ENCODE measurements at regions not wholly inside any gene's neighbourhood (a gene's known extent, or its start where the extent isn't known, plus 50 kb on each side); places are given as distances from the start of the nearest gene placed in this dataset.

DNA sequence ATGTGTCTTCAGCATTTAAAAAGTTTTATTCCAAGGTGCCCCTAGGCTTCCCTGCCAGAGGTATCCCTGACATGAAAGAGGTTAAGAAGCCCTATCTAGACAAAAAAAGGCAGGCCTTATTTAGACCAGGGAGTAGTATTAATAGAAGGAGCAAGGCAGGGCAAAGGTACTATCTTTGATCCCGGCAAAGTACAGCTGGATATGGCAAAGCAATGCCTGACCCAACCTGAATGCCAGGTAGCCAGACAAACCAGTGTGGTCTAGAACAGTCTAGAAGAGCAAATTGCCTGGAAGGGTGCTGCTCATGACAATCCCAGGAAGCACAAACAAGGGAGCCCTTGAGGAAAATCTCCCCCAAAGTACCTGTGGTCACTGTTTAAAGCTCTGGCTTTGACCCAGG is 62.6 kb upstream of the SYT13 start:
- no peak overlapping the region for H3K4me3 ChIP-seq
- no peaks in the 10 kb centered on the region for H3K27me3 ChIP-seq (ENCODE audit: insufficient read depth)
- no peak for ATAC-seq
- no peak for TF ChIP-seq STAT1 (IDR thresholded peaks at IDR 0.05; ENCODE audit: unreplicated experiment)
- TF ChIP-seq EZH2 (IDR thresholded peaks at IDR 0.05; ENCODE audit: low read depth, unreplicated experiment): no peak
- no peak for TF ChIP-seq ZNF331 (CRISPR knock-in tag; IDR thresholded peaks at IDR 0.05; ENCODE audit: low read depth)
- no peak for TF ChIP-seq JUNB (IDR thresholded peaks at IDR 0.05; ENCODE audit: unreplicated experiment)
- TF ChIP-seq, protein P1, sequence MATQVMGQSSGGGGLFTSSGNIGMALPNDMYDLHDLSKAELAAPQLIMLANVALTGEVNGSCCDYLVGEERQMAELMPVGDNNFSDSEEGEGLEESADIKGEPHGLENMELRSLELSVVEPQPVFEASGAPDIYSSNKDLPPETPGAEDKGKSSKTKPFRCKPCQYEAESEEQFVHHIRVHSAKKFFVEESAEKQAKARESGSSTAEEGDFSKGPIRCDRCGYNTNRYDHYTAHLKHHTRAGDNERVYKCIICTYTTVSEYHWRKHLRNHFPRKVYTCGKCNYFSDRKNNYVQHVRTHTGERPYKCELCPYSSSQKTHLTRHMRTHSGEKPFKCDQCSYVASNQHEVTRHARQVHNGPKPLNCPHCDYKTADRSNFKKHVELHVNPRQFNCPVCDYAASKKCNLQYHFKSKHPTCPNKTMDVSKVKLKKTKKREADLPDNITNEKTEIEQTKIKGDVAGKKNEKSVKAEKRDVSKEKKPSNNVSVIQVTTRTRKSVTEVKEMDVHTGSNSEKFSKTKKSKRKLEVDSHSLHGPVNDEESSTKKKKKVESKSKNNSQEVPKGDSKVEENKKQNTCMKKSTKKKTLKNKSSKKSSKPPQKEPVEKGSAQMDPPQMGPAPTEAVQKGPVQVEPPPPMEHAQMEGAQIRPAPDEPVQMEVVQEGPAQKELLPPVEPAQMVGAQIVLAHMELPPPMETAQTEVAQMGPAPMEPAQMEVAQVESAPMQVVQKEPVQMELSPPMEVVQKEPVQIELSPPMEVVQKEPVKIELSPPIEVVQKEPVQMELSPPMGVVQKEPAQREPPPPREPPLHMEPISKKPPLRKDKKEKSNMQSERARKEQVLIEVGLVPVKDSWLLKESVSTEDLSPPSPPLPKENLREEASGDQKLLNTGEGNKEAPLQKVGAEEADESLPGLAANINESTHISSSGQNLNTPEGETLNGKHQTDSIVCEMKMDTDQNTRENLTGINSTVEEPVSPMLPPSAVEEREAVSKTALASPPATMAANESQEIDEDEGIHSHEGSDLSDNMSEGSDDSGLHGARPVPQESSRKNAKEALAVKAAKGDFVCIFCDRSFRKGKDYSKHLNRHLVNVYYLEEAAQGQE (IDR thresholded peaks at IDR 0.05; ENCODE audit: unreplicated experiment): no peak
- no peak for TF ChIP-seq NANOG (IDR thresholded peaks at IDR 0.05; ENCODE audit: borderline replicate concordance)
- TF ChIP-seq CREB1 (CRISPR knock-in tag; IDR thresholded peaks at IDR 0.05; ENCODE audit: low read depth): no peak
- TF ChIP-seq EZH2phosphoT487 (IDR thresholded peaks at IDR 0.05; ENCODE audit: unreplicated experiment): no peak
- TF ChIP-seq, protein P2, sequence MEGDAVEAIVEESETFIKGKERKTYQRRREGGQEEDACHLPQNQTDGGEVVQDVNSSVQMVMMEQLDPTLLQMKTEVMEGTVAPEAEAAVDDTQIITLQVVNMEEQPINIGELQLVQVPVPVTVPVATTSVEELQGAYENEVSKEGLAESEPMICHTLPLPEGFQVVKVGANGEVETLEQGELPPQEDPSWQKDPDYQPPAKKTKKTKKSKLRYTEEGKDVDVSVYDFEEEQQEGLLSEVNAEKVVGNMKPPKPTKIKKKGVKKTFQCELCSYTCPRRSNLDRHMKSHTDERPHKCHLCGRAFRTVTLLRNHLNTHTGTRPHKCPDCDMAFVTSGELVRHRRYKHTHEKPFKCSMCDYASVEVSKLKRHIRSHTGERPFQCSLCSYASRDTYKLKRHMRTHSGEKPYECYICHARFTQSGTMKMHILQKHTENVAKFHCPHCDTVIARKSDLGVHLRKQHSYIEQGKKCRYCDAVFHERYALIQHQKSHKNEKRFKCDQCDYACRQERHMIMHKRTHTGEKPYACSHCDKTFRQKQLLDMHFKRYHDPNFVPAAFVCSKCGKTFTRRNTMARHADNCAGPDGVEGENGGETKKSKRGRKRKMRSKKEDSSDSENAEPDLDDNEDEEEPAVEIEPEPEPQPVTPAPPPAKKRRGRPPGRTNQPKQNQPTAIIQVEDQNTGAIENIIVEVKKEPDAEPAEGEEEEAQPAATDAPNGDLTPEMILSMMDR (conservative IDR thresholded peaks at IDR 0.05; ENCODE audit: low read depth in 2 of 2): no peak
- TF ChIP-seq ZNF114 (CRISPR knock-in tag; IDR thresholded peaks at IDR 0.05): no peak
- no peak for TF ChIP-seq POLR2AphosphoS5 (IDR thresholded peaks at IDR 0.05; ENCODE audit: low read depth)
- TF ChIP-seq, protein P3, sequence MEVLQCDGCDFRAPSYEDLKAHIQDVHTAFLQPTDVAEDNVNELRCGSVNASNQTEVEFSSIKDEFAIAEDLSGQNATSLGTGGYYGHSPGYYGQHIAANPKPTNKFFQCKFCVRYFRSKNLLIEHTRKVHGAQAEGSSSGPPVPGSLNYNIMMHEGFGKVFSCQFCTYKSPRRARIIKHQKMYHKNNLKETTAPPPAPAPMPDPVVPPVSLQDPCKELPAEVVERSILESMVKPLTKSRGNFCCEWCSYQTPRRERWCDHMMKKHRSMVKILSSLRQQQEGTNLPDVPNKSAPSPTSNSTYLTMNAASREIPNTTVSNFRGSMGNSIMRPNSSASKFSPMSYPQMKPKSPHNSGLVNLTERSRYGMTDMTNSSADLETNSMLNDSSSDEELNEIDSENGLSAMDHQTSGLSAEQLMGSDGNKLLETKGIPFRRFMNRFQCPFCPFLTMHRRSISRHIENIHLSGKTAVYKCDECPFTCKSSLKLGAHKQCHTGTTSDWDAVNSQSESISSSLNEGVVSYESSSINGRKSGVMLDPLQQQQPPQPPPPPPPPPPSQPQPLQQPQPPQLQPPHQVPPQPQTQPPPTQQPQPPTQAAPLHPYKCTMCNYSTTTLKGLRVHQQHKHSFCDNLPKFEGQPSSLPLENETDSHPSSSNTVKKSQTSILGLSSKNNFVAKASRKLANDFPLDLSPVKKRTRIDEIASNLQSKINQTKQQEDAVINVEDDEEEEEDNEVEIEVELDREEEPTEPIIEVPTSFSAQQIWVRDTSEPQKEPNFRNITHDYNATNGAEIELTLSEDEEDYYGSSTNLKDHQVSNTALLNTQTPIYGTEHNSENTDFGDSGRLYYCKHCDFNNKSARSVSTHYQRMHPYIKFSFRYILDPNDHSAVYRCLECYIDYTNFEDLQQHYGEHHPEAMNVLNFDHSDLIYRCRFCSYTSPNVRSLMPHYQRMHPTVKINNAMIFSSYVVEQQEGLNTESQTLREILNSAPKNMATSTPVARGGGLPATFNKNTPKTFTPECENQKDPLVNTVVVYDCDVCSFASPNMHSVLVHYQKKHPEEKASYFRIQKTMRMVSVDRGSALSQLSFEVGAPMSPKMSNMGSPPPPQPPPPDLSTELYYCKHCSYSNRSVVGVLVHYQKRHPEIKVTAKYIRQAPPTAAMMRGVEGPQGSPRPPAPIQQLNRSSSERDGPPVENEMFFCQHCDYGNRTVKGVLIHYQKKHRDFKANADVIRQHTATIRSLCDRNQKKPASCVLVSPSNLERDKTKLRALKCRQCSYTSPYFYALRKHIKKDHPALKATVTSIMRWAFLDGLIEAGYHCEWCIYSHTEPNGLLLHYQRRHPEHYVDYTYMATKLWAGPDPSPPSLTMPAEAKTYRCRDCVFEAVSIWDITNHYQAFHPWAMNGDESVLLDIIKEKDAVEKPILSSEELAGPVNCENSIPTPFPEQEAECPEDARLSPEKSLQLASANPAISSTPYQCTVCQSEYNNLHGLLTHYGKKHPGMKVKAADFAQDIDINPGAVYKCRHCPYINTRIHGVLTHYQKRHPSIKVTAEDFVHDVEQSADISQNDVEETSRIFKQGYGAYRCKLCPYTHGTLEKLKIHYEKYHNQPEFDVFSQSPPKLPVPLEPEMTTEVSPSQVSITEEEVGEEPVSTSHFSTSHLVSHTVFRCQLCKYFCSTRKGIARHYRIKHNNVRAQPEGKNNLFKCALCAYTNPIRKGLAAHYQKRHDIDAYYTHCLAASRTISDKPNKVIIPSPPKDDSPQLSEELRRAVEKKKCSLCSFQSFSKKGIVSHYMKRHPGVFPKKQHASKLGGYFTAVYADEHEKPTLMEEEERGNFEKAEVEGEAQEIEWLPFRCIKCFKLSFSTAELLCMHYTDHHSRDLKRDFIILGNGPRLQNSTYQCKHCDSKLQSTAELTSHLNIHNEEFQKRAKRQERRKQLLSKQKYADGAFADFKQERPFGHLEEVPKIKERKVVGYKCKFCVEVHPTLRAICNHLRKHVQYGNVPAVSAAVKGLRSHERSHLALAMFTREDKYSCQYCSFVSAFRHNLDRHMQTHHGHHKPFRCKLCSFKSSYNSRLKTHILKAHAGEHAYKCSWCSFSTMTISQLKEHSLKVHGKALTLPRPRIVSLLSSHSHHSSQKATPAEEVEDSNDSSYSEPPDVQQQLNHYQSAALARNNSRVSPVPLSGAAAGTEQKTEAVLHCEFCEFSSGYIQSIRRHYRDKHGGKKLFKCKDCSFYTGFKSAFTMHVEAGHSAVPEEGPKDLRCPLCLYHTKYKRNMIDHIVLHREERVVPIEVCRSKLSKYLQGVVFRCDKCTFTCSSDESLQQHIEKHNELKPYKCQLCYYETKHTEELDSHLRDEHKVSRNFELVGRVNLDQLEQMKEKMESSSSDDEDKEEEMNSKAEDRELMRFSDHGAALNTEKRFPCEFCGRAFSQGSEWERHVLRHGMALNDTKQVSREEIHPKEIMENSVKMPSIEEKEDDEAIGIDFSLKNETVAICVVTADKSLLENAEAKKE (CRISPR knock-in tag; IDR thresholded peaks at IDR 0.05): no peak
- TF ChIP-seq, protein P4, sequence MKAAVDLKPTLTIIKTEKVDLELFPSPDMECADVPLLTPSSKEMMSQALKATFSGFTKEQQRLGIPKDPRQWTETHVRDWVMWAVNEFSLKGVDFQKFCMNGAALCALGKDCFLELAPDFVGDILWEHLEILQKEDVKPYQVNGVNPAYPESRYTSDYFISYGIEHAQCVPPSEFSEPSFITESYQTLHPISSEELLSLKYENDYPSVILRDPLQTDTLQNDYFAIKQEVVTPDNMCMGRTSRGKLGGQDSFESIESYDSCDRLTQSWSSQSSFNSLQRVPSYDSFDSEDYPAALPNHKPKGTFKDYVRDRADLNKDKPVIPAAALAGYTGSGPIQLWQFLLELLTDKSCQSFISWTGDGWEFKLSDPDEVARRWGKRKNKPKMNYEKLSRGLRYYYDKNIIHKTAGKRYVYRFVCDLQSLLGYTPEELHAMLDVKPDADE (IDR thresholded peaks at IDR 0.05): no peak
- H3K79me2 ChIP-seq (replicated peaks; ENCODE audit: insufficient read depth): no peaks in the 10 kb centered on the region
- no peak overlapping the region for H3K4me2 ChIP-seq
- no peaks in the 10 kb centered on the region; the same call in 2 of the 3 replicates for H3K9me3 Mint-ChIP-seq
- no peak overlapping the region for H3K4me3 Mint-ChIP-seq
- no peak overlapping the region for H3K27ac Mint-ChIP-seq
- no peak overlapping the region for H2AFZ ChIP-seq
- no peaks in the 10 kb centered on the region for H4K20me1 ChIP-seq (replicated peaks; ENCODE audit: insufficient read depth)
- DNase-seq (ENCODE audit: low spot score): no peak
- H3K27ac ChIP-seq (ENCODE audit: low read depth): no peak overlapping the region
- H3K4me1 ChIP-seq (ENCODE audit: insufficient read depth): peaks cover 33% of the 10 kb centered on the region
- H3F3A ChIP-seq (replicated peaks; ENCODE audit: low read depth): no peaks in the 10 kb centered on the region
- H3K36me3 Mint-ChIP-seq (ENCODE audit: low read depth): no peaks in the 10 kb centered on the region
- no peaks in the 10 kb centered on the region for H3K36me3 ChIP-seq (ENCODE audit: insufficient read depth)
- H3K9me2 ChIP-seq (ENCODE audit: insufficient read depth): no peaks in the 10 kb centered on the region
- H3K27me3 Mint-ChIP-seq (ENCODE audit: insufficient read depth, low read depth, poor library complexity): no peaks in the 10 kb centered on the region
- H3K4me1 Mint-ChIP-seq: peaks cover 63% of the 10 kb centered on the region

Measured in GM23338 (cell line).